Peyer's patch (tissue), 4 donors: ENCODE measurements at regions not wholly inside any gene's neighbourhood (a gene's known extent, or its start where the extent isn't known, plus 50 kb on each side); places are given as distances from the start of the nearest gene placed in this dataset.

Experiments used
- CTCF ChIP-seq, 6 experiments: fragments of 450-650 bp in 4 of 6; fragments of 200-600 bp in 2 of 6; sonication (generic) in 1 of 6; IDR thresholded peaks; one replicate each; pipeline ENCODE4 v1.5.1; 2017 to 2019; ENCODE audit warnings: antibody characterized with exemption in 6 of 6, mild to moderate bottlenecking in 3 of 6, moderate library complexity in 1 of 6
- POLR2A ChIP-seq, 2 donors: fragments of 450-650 bp; IDR thresholded peaks; one replicate each; pipeline ENCODE4 v1.5.1; 2017; ENCODE audit warnings: antibody characterized with exemption in 2 of 2, mild to moderate bottlenecking in 2 of 2, moderate library complexity in 2 of 2

- TF ChIP-seq CTCF (IDR thresholded peaks at IDR 0.05) (no peak), POLR2A (IDR thresholded peaks at IDR 0.05) (no peak)
Measured at GRCh38 chr6:156560476-156560875, 216.7 kb upstream of the ARID1B start.
